Activated T-helper 2 cell treated with anti-CD3 and anti-CD28 coated beads, Interferon-gamma antibody, Interleukin-2, Interleukin-4, amounts not matched to agents 10 μg/mL and 5 μg/mL and 100 μg/mL, durations not matched to agents 14 hours and 24 hours and 36 hours (primary cell): ENCODE measurements at regions not wholly inside any gene's neighbourhood (a gene's known extent, or its start where the extent isn't known, plus 50 kb on each side); places are given as distances from the start of the nearest gene placed in this dataset.

Experiments
- DNase-seq: peaks from one replicate; pipeline ENCODE4 v3.0.0; 2021; ENCODE audit warnings: low spot score
- H3K27ac Mint-ChIP-seq: one replicate; pipeline ENCODE4 v1.8.0; 2021; ENCODE audit warnings: mixed read lengths
- H3K27me3 Mint-ChIP-seq: one replicate; pipeline ENCODE4 v1.8.0; 2021; ENCODE audit warnings: low read depth, mixed read lengths
- H3K36me3 Mint-ChIP-seq: one replicate; pipeline ENCODE4 v1.8.0; 2021; ENCODE audit warnings: low read depth, mixed read lengths
- H3K4me1 Mint-ChIP-seq: one replicate; pipeline ENCODE4 v1.8.0; 2021; ENCODE audit warnings: low read depth, mixed read lengths
- H3K4me3 Mint-ChIP-seq: one replicate; pipeline ENCODE4 v1.8.0; 2021; ENCODE audit warnings: low read depth, mild to moderate bottlenecking, moderate library complexity, mixed read lengths
- H3K9me3 Mint-ChIP-seq: one replicate; pipeline ENCODE4 v1.8.0; 2021; ENCODE audit warnings: mixed read lengths
- intact Hi-C: fragments of 100-400 bp; cut with micrococcal nuclease; formaldehyde crosslinking; loops from one replicate; pipeline ENCODE4 v1.15.1; 2023

GRCh38 chr3:30461311-30461710 lies 145.1 kb upstream of the TGFBR2 start:
- Mint-ChIP-seq H3K9me3 (peaks cover 12% of the 10 kb centered on the region), H3K36me3 (no peaks in the 10 kb centered on the region), H3K27me3 (peaks cover 7% of the 10 kb centered on the region), H3K27ac (no peak overlapping the region), H3K4me3 (no peak overlapping the region), H3K4me1 (no peaks in the 10 kb centered on the region)
- no peak for DNase-seq
- intact Hi-C loops = no loop called here

GRCh38 chr3:30462721-30463470 lies 143.5 kb upstream of the TGFBR2 start:
- Mint-ChIP-seq H3K27me3 (peaks cover 5% of the 10 kb centered on the region), H3K9me3 (peaks cover 12% of the 10 kb centered on the region), H3K4me1 (no peaks in the 10 kb centered on the region), H3K36me3 (no peaks in the 10 kb centered on the region), H3K4me3 (no peak overlapping the region), H3K27ac (no peak overlapping the region)
- intact Hi-C loops = no loop called here
- no peak for DNase-seq

GRCh38 chr3:30464381-30464780 lies 142.0 kb upstream of the TGFBR2 start:
- peaks cover 3% of the 10 kb centered on the region for H3K4me1 Mint-ChIP-seq

GRCh38 chr3:30465454-30465853 lies 140.9 kb upstream of the TGFBR2 start:
- Mint-ChIP-seq H3K27me3 (peaks cover 5% of the 10 kb centered on the region), H3K36me3 (no peaks in the 10 kb centered on the region), H3K27ac (no peak overlapping the region), H3K4me1 (peaks cover 4% of the 10 kb centered on the region), H3K9me3 (peaks cover 12% of the 10 kb centered on the region), H3K4me3 (no peak overlapping the region)
- intact Hi-C loops = no loop called here
- DNase-seq = no peak

More at GRCh38 chr3:30464381-30464780, 142.0 kb upstream of the TGFBR2 start:
- Mint-ChIP-seq H3K9me3 (peaks cover 12% of the 10 kb centered on the region), H3K27me3 (peaks cover 5% of the 10 kb centered on the region), H3K4me3 (no peak overlapping the region), H3K27ac (no peak overlapping the region), H3K36me3 (no peaks in the 10 kb centered on the region)
- no peak for DNase-seq
- intact Hi-C loops = no loop called here

DNA sequence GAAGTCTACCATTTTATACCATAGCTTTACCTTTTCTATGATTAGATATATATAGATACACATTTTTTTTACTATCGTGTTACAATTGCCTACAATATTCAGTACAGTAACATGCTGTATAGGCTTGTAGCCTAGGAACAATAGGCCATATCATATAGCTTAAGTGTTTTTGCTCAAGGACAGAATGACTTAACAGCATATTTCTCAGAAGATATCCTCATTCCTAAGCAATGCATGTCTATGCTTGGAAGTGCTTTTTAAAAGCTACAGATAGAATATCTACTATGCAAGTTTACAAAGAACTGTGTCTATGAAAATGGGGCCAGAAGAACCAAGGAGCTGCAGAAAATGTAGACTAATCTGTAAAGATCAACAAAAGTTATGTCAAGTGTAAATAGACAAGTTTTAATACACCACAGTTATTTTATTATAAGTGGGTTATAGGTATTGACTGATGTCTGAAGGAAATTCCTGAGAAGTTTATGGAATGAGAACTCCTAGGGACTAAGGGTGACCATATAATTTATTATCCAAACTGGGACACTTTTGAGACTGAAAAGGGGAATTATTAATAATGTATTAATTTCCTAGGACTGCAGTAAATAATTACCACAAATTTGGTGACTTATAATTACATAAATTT lies 138.7 kb upstream of the TGFBR2 start:
- intact Hi-C loops = no loop called here
- Mint-ChIP-seq H3K36me3 (no peaks in the 10 kb centered on the region), H3K27me3 (no peaks in the 10 kb centered on the region), H3K9me3 (peaks cover 8% of the 10 kb centered on the region), H3K27ac (no peak overlapping the region), H3K4me1 (peaks cover 9% of the 10 kb centered on the region), H3K4me3 (no peak overlapping the region)
- DNase-seq = no peak

GRCh38 chr3:30469133-30469532 lies 137.3 kb upstream of the TGFBR2 start:
- Mint-ChIP-seq H3K4me1 (peaks cover 9% of the 10 kb centered on the region), H3K27ac (no peak overlapping the region), H3K9me3 (peaks cover 8% of the 10 kb centered on the region), H3K36me3 (peaks cover 5% of the 10 kb centered on the region), H3K4me3 (no peak overlapping the region), H3K27me3 (no peaks in the 10 kb centered on the region)
- intact Hi-C loops = no loop called here
- DNase-seq = no peak

DNA sequence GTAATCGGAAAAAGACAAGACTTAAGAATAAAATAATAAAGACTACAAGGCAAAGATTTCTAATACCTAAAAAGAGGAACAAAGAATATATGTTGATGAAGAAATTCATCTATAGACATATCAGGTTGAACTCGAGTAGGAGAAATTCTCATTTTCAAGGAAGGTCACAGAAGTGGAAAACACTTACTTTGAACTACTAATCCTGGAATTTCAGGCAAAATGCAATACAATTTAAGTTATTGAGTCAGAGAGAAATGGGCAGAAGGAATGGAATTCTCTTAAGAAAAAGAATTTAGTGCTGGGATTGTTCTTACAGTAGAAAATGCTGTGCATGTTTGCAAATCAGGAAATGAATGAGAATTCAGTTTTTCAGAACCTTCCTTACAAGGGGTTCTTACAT lies 135.9 kb upstream of the TGFBR2 start:
- no peak for DNase-seq
- H3K4me3 Mint-ChIP-seq = no peak overlapping the region
- no peaks in the 10 kb centered on the region for H3K27me3 Mint-ChIP-seq
- no peaks in the 10 kb centered on the region for H3K9me3 Mint-ChIP-seq
- H3K36me3 Mint-ChIP-seq = peaks cover 5% of the 10 kb centered on the region
- H3K4me1 Mint-ChIP-seq = peaks cover 22% of the 10 kb centered on the region
- H3K27ac Mint-ChIP-seq = no peak overlapping the region
- intact Hi-C loops = no loop called here

DNA sequence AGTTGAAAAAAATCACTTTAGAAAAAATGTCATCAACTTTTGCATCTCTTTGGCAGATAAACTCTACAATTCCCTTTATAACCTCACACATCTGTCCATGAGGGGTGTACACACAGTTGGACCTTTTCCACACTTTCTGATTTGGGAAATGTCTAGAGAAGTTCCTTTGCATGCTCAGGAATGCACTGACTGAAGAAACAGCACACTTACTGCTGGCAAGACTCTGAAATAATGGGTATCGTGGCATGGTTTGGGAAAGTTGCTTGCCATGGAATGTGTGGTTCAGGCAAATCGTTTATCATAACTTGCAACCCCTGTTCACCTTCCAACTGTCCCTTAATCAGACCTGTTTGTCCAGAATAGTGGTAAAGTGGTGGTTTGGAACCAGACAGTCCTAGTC lies 135.3 kb upstream of the TGFBR2 start:
- Mint-ChIP-seq H3K4me3 (no peak overlapping the region), H3K27ac (no peak overlapping the region), H3K4me1 (peaks cover 24% of the 10 kb centered on the region), H3K9me3 (no peaks in the 10 kb centered on the region), H3K27me3 (no peaks in the 10 kb centered on the region), H3K36me3 (peaks cover 5% of the 10 kb centered on the region)
- no peak for DNase-seq
- intact Hi-C loops = no loop called here

DNA sequence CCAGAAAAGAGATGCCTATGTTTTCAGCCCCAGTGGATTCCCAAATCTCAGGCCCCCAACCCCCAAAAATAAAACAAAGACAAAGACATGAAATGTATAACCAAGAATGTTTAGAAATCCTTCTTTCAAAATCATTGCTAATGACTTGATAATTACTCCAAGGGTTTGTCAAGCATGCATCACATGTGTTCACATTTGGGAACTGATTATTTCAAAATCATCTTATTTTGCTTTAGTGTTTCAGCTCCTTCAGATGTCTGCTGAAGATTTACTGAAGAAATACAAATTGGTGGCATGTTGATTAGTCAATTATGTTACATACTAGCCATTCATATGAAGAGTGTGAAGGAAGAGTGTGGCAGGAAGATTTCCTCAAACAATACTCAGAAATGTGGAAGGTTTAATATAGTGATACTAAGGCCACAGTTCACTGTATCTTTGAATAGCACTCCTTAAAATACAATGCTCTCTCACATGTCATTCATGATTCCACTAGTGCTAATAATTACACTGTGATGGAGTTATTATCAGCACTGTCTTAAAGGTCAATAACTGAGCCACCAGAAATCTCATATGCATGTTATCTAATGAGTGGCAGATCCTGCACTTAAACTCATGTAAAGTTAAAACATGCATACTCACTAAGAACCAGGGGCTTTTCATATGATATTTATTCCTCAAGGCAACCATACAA lies 134.5 kb upstream of the TGFBR2 start:
- DNase-seq = no peak
- Mint-ChIP-seq H3K4me3 (no peak overlapping the region), H3K4me1 (peaks cover 29% of the 10 kb centered on the region), H3K9me3 (no peaks in the 10 kb centered on the region), H3K36me3 (peaks cover 5% of the 10 kb centered on the region), H3K27me3 (no peaks in the 10 kb centered on the region), H3K27ac (no peak overlapping the region)
- intact Hi-C loops = no loop called here

- Mint-ChIP-seq H3K36me3 (peaks cover 5% of the 10 kb centered on the region), H3K4me1 (peaks cover 37% of the 10 kb centered on the region), H3K27ac (no peak overlapping the region), H3K4me3 (no peak overlapping the region), H3K27me3 (no peaks in the 10 kb centered on the region), H3K9me3 (no peaks in the 10 kb centered on the region)
- no peak for DNase-seq
- intact Hi-C loops = no loop called here
These were observed 132.9 kb upstream of the TGFBR2 start for GRCh38 chr3:30473374-30474051.

DNA sequence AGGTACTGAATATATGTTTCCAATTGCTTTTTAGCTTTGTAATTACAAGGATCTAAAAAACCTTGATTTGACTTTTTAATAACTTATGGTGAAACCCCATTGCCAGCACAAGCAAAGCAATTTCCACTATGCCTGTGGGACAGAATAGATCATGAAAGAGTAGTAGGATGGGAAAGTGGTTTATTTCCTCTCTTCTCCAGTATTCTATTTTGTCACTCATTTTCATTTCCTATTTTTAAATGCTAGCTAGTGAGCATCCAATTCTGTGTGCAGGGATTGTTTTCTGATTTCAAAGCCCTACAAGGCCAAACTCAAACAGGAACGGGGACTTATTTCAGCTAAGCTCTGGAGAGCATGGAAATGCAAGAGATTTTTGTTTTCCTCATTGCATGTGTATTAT lies 132.0 kb upstream of the TGFBR2 start:
- no peak overlapping the region for H3K4me3 Mint-ChIP-seq
- intact Hi-C loops = no loop called here
- peaks cover 5% of the 10 kb centered on the region for H3K36me3 Mint-ChIP-seq
- peaks cover 34% of the 10 kb centered on the region for H3K4me1 Mint-ChIP-seq
- H3K27me3 Mint-ChIP-seq = no peaks in the 10 kb centered on the region
- no peak overlapping the region for H3K27ac Mint-ChIP-seq
- no peak for DNase-seq
- peaks cover 7% of the 10 kb centered on the region for H3K9me3 Mint-ChIP-seq

DNA sequence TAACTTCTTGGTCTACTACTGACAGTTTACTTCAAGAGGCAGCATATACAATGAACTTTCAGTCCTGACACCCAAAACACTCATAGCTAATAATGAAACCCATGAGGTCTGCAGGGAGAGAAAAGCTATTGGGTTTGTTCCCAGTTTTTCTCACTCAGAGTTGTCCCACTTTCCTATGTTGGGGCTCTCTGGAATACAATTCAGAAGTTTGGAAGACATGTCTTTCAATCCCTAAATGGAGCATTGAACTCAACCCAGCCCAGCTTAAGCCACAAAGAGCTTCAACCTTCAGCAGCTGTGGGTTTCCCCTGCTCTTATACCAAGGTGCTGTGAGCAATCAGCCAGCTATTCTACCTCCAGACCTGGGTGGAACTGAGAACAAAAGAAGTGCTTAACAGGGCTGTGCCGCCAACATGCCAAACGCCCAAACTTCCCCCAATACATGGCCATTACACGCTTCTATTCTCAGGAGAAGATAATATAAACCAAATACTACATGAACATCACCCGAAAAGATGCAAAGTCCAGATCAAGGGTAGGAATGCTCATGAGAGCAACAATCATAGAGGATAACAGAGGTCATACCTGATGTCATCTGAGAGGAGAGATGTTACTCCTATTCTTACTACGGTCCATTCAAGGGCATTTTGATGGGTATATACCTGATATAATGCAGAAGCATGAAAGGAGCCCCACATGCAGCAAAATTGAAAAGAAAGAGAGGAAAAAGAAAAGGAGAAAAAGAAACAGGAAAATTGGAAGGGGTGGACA lies 131.2 kb upstream of the TGFBR2 start:
- Mint-ChIP-seq H3K9me3 (peaks cover 12% of the 10 kb centered on the region), H3K27me3 (no peaks in the 10 kb centered on the region), H3K4me3 (no peak overlapping the region), H3K36me3 (peaks cover 10% of the 10 kb centered on the region), H3K27ac (no peak overlapping the region), H3K4me1 (peaks cover 34% of the 10 kb centered on the region)
- DNase-seq = no peak
- intact Hi-C loops = loop anchor here (5.0 kb wide), 1 partner anchor 127 kb away; no protein-coding TSS in a partner anchor
